Glutamatergic neuron (in vitro differentiated cells): ENCODE measurements at regions not wholly inside any gene's neighbourhood (a gene's known extent, or its start where the extent isn't known, plus 50 kb on each side); places are given as distances from the start of the nearest gene placed in this dataset.

Experiments used
- DNase-seq: peaks from one replicate; pipeline ENCODE4 v3.0.0; 2022
- H3K27ac Mint-ChIP-seq: one replicate; pipeline ENCODE4 v1.8.0; 2020; ENCODE audit warnings: mild to moderate bottlenecking, mixed read lengths, inconsistent platforms; ENCODE audit not compliant: unreplicated experiment
- H3K27me3 Mint-ChIP-seq: one replicate; pipeline ENCODE4 v1.8.0; 2020; ENCODE audit warnings: mild to moderate bottlenecking, moderate library complexity, mixed read lengths, inconsistent platforms; ENCODE audit not compliant: unreplicated experiment
- H3K36me3 Mint-ChIP-seq: one replicate; pipeline ENCODE4 v1.8.0; 2020; ENCODE audit warnings: mild to moderate bottlenecking, mixed read lengths, inconsistent platforms; ENCODE audit not compliant: unreplicated experiment
- H3K4me1 Mint-ChIP-seq: one replicate; pipeline ENCODE4 v1.8.0; 2020; ENCODE audit warnings: mild to moderate bottlenecking, low read depth, mixed read lengths, inconsistent platforms; ENCODE audit not compliant: unreplicated experiment
- H3K4me3 Mint-ChIP-seq: one replicate; pipeline ENCODE4 v1.8.0; 2020; ENCODE audit warnings: mild to moderate bottlenecking, mixed read lengths, inconsistent platforms; ENCODE audit not compliant: unreplicated experiment
- H3K9me3 Mint-ChIP-seq: one replicate; pipeline ENCODE4 v1.8.0; 2020; ENCODE audit warnings: mild to moderate bottlenecking, moderate library complexity, mixed read lengths, inconsistent platforms; ENCODE audit not compliant: unreplicated experiment
- CTCF ChIP-seq: fragments of 200-600 bp; sonication (generic); IDR thresholded peaks from one replicate; pipeline ENCODE4 v1.5.0; 2021; ENCODE audit not compliant: partially characterized antibody, unreplicated experiment

DNA sequence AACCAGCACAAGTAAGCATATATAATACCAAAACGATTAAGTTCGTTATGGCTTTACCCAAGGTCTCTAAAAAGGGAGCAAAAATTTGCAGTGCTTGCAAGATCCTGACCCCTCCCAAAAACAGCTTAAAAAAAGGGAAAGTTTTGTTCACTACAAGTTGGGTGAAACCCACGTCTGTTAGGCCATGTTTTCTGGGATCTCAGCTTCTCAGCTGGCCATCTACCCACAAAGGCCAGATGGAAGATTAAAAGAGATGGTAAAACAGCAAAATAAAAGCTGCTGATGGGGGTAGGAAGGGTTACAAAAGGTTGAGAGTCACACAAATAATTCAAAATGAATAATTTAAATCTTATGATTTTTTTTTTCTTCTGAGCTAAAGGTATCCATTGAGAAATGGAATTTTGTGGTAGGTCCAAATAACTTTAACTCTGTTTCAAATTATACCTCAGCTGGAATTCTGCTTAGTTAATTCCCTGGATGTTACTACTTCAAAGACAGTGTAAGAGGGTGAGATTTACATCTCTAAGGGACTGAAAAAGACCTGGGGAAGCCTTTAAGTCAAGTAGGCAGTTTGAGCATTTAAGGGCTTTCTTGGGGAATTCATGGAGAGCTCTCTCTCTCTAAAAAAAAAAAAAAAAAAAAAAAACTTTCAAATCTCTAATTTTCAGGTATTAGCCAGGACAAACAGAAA is 185.6 kb upstream of the NAV3 start:
- no peak for DNase-seq
- no peak overlapping the region for H3K4me3 Mint-ChIP-seq
- no peak overlapping the region for H3K27ac Mint-ChIP-seq
- no peaks in the 10 kb centered on the region for H3K9me3 Mint-ChIP-seq
- H3K4me1 Mint-ChIP-seq = no peaks in the 10 kb centered on the region
- H3K36me3 Mint-ChIP-seq = no peaks in the 10 kb centered on the region
- no peaks in the 10 kb centered on the region for H3K27me3 Mint-ChIP-seq
- TF ChIP-seq CTCF = no peak

DNA sequence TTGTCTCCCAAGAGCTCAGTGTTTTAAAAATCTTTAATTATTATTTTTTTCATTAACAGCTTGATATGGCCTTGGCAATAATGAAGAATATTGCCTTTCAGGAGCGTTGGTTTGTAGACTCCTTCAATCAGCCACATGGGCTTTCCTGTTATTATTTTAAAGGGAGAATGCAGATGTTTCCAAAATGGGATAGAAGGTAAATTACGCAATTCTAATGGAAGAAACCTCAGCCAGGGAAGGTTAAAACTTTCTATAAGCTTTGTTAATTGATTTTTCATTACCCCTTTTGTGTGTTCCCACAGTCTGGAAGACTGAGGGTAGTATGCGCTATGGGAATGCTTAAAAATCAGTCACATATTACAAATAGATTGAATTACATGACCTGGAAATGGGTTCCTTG is 188.4 kb upstream of the NAV3 start:
- Mint-ChIP-seq H3K36me3 (no peaks in the 10 kb centered on the region), H3K4me3 (no peak overlapping the region), H3K27ac (no peak overlapping the region), H3K27me3 (no peaks in the 10 kb centered on the region), H3K9me3 (no peaks in the 10 kb centered on the region), H3K4me1 (no peaks in the 10 kb centered on the region)
- DNase-seq = no peak
- TF ChIP-seq CTCF = no peak

GRCh38 chr12:77640356-77640755 is 190.3 kb upstream of the NAV3 start:
- TF ChIP-seq CTCF = no peak
- Mint-ChIP-seq H3K4me3 (no peak overlapping the region), H3K27me3 (no peaks in the 10 kb centered on the region), H3K27ac (no peak overlapping the region), H3K4me1 (no peaks in the 10 kb centered on the region), H3K9me3 (no peaks in the 10 kb centered on the region), H3K36me3 (no peaks in the 10 kb centered on the region)
- no peak for DNase-seq

GRCh38 chr12:77630790-77631445 is 199.8 kb upstream of the NAV3 start:
- Mint-ChIP-seq H3K4me3 (no peak overlapping the region), H3K27me3 (no peaks in the 10 kb centered on the region), H3K9me3 (peaks cover 4% of the 10 kb centered on the region), H3K4me1 (no peaks in the 10 kb centered on the region), H3K36me3 (peaks cover 4% of the 10 kb centered on the region), H3K27ac (no peak overlapping the region)
- peak; percentile 27 for TF ChIP-seq CTCF
- DNase-seq = no peak

DNA sequence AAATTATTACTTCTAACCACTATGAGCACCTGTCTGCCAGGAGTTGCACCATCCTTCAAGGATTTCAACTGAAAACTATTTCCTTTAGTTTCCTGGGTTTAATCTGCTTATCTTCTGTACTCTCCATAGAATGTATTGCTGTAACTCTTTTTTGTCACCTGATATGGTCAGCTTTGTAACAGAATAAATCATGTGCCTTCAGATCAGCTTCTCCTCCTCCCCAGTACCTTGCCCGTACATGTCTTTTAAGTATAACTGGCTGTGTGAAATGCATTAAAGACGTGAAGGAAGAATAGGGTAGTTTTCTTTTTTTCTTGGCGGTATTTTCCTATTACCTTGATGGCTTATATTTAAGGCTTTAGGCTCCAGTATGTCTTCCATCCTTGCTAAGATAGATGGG is 200.3 kb upstream of the NAV3 start:
- Mint-ChIP-seq H3K27ac (no peak overlapping the region), H3K36me3 (peaks cover 4% of the 10 kb centered on the region), H3K9me3 (peaks cover 5% of the 10 kb centered on the region), H3K4me1 (no peaks in the 10 kb centered on the region), H3K27me3 (no peaks in the 10 kb centered on the region), H3K4me3 (no peak overlapping the region)
- no peak for TF ChIP-seq CTCF
- no peak for DNase-seq
